ENCODE measurements at regions not wholly inside any gene's neighbourhood (a gene's known extent, or its start where the extent isn't known, plus 50 kb on each side); places are given as distances from the start of the nearest gene placed in this dataset.

GRCh38 chr1:59156526-59157199, 140.2 kb upstream of the FGGY start:
- DNase-seq, result no peak

GRCh38 chr1:59158321-59158720, 138.6 kb upstream of the FGGY start:
- no peak for DNase-seq

GRCh38 chr1:59159557-59160203, 137.2 kb upstream of the FGGY start:
- no peak for DNase-seq

GRCh38 chr1:59161136-59161535, 135.8 kb upstream of the FGGY start:
- no peak for DNase-seq

- DNase-seq, result no peak
These were observed 134.2 kb upstream of the FGGY start for GRCh38 chr1:59162665-59163064.

GRCh38 chr1:59163268-59164092, 133.4 kb upstream of the FGGY start:
- DNase-seq, result no peak

GRCh38 chr1:59164371-59164770, 132.5 kb upstream of the FGGY start:
- DNase-seq, result no peak

- DNase-seq, result no peak
These were observed 131.5 kb upstream of the FGGY start for GRCh38 chr1:59165353-59165752.

- no peak for DNase-seq
These were observed 127.2 kb upstream of the FGGY start for GRCh38 chr1:59169703-59170102.

- no peak for DNase-seq
These were observed 126.2 kb upstream of the FGGY start for GRCh38 chr1:59170659-59171058.

- no peak for DNase-seq
These were observed 125.1 kb upstream of the FGGY start for GRCh38 chr1:59171788-59172187.

GRCh38 chr1:59172693-59173092, 124.2 kb upstream of the FGGY start:
- DNase-seq, result no peak

GRCh38 chr1:59173721-59174120, 123.2 kb upstream of the FGGY start:
- DNase-seq, result no peak

- no peak for DNase-seq
These were observed 120.4 kb upstream of the FGGY start for GRCh38 chr1:59176471-59176870.

GRCh38 chr1:59177756-59178155, 119.1 kb upstream of the FGGY start:
- DNase-seq, result no peak

GRCh38 chr1:59178339-59179187, 118.3 kb upstream of the FGGY start:
- no peak for DNase-seq

GRCh38 chr1:59179673-59180072, 117.2 kb upstream of the FGGY start:
- no peak for DNase-seq

GRCh38 chr1:59180735-59181134, 116.2 kb upstream of the FGGY start:
- DNase-seq, result no peak

- no peak for DNase-seq
These were observed 113.1 kb upstream of the FGGY start for GRCh38 chr1:59183749-59184317.

GRCh38 chr1:59184365-59184905, 112.5 kb upstream of the FGGY start:
- no peak for DNase-seq

- no peak for DNase-seq
These were observed 111.6 kb upstream of the FGGY start for GRCh38 chr1:59185163-59185860.

GRCh38 chr1:59186656-59187055, 110.2 kb upstream of the FGGY start:
- no peak for DNase-seq
